Stomach smooth muscle (tissue), 2 donors: ENCODE measurements at regions not wholly inside any gene's neighbourhood (a gene's known extent, or its start where the extent isn't known, plus 50 kb on each side); places are given as distances from the start of the nearest gene placed in this dataset.

Experiments
- H3K27ac ChIP-seq: one replicate; pipeline ENCODE4 v1.7.0; 2013; ENCODE audit warnings: mild to moderate bottlenecking, low read length, inconsistent platforms
- H3K27me3 ChIP-seq, 2 donors: one replicate each; pipeline ENCODE4 v1.7.0; 2013; ENCODE audit warnings: low read length in 2 of 2; ENCODE audit not compliant: insufficient read depth in 2 of 2, control insufficient read depth in 1 of 2
- H3K36me3 ChIP-seq, 2 donors: one replicate each; pipeline ENCODE4 v1.7.0; 2013; ENCODE audit warnings: low read length in 2 of 2; ENCODE audit not compliant: control insufficient read depth in 2 of 2, insufficient read depth in 2 of 2
- H3K4me1 ChIP-seq: one replicate; pipeline ENCODE4 v1.7.0; 2013; ENCODE audit warnings: low read length; ENCODE audit not compliant: control insufficient read depth, insufficient read depth
- H3K4me3 ChIP-seq, 2 donors: one replicate each; pipeline ENCODE4 v1.7.0; 2013; ENCODE audit warnings: low read length in 2 of 2
- H3K9ac ChIP-seq, 2 donors: one replicate each; pipeline ENCODE4 v1.7.0; 2013; ENCODE audit warnings: low read length in 2 of 2, mild to moderate bottlenecking in 1 of 2
- H3K9me3 ChIP-seq, 2 donors: one replicate each; pipeline ENCODE4 v1.7.0; 2013; ENCODE audit warnings: low read length in 2 of 2; ENCODE audit not compliant: control insufficient read depth in 2 of 2
- donor health status: healthy.
- donor health status: Pancreatic carcinoma.

DNA sequence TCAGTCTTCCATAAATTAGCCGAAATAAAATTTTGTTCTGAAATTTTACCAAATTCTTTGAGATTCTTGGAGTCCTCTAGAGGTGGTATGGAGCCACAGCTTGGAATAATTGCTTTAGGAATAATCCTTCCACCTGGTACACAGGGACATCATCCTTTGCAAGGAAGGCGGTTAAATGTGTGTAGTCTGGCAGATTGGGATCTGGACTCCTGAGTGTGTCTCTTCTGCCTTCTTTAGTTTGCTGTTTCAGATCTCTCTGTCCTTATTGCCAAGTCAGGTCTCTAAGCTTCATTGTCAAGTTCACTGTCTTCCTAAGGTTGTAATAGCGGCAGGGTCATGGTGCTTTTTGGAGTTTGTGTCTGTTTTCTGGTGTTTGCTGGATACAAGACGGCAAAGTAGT, 393.9 kb upstream of the RGS6 start:
- Histone ChIP-seq H3K4me3 (no peak overlapping the region), H3K4me1 (peaks cover 3% of the 10 kb centered on the region), H3K27ac (no peak overlapping the region), H3K36me3 (no peaks in the 10 kb centered on the region), H3K9me3 (no peaks in the 10 kb centered on the region), H3K9ac (no peak overlapping the region), H3K27me3 (no peaks in the 10 kb centered on the region)

DNA sequence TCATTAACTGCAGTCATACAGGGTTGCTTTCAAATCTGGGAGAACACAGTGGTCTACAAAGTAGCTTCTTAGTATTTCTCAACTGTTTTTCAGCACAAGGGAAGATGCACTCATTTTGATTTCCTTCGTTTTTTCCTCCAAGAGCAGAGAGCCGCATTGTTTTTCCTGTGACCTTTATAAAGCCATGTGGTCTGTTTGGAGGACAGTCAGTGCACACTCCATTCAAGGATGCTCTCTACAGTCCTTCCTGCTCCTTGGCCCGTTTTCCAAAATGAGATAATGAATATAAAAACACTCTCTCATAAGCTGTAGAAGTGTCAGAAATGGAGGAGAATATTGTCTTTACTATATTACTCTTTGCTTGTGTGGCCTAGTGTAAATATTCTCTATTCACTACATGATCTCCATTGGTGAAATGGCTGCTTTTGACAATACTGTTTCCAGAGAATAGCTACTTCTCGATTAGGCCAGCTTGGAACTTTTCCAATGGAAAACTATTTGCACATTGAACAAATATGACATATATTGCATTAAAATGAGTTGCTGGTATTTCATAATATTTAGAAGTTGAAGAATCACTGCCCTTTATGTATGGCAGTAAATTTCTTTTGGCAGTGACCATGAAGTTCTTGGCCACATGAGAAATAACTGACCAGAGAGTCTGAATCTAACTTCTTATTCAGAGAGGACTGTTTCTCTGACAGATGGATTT, 393.1 kb upstream of the RGS6 start:
- Histone ChIP-seq H3K27me3 (no peaks in the 10 kb centered on the region), H3K4me1 (peaks cover 3% of the 10 kb centered on the region), H3K36me3 (no peaks in the 10 kb centered on the region), H3K9ac (no peak overlapping the region), H3K27ac (no peak overlapping the region), H3K9me3 (no peaks in the 10 kb centered on the region), H3K4me3 (no peak overlapping the region)

DNA sequence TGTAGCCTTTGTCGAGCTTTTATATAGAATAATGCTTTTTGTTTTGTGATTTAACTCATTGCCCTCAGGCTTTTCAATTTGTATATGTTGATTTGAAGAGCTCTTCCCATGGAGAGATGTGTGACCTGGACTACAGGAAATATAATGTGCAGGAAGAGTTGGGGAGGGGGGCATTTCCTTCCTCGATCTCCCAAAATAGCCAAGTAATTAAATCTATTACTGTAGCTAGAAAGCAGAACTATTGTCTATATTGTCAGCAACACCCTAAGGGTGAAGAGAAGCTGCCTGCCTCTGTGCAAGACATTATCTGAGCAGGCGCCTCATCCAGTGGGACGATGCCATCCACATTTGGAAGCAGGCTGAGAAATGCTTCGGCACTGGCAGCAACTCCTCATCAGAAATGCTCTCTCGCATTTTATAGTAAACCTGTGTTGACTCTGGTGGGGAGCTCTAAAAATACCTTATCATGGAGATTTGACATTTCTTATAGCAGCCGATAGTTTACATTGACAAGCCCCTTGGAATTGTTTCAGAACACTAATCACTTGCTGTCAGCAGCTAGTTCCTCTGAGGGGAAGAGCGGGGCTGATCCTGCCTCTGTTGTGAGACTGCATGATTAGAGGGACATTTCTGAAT, 392.5 kb upstream of the RGS6 start:
- peaks cover 3% of the 10 kb centered on the region for H3K4me1 ChIP-seq
- H3K9me3 ChIP-seq: no peaks in the 10 kb centered on the region
- peak overlapping the region in 1 of 2 donors; percentile 36 for H3K4me3 ChIP-seq
- H3K27me3 ChIP-seq: no peaks in the 10 kb centered on the region
- H3K27ac ChIP-seq: no peak overlapping the region
- H3K9ac ChIP-seq: no peak overlapping the region
- no peaks in the 10 kb centered on the region for H3K36me3 ChIP-seq

DNA sequence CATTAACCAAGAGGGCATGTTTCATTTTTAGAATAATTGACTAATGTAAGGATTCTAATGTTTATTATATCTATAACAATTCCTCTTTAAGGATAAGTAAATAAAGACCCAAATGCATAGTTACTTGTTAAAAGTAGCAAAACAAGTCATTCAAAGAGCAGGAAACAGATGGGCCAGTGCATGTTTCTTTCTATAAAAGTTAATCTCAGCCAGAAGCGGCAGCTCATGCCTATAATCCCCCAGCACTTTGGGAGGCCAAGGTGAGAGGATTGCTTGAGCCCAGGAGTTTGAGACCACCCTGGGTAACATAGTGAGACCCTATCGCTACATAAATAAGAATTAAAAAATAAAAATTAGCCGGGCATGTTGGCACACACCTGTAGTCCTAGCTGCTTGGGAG, 391.0 kb upstream of the RGS6 start:
- Histone ChIP-seq H3K4me3 (no peak overlapping the region), H3K9ac (no peak overlapping the region), H3K27me3 (no peaks in the 10 kb centered on the region), H3K27ac (no peak overlapping the region), H3K36me3 (no peaks in the 10 kb centered on the region), H3K9me3 (no peaks in the 10 kb centered on the region), H3K4me1 (peaks cover 3% of the 10 kb centered on the region)

DNA sequence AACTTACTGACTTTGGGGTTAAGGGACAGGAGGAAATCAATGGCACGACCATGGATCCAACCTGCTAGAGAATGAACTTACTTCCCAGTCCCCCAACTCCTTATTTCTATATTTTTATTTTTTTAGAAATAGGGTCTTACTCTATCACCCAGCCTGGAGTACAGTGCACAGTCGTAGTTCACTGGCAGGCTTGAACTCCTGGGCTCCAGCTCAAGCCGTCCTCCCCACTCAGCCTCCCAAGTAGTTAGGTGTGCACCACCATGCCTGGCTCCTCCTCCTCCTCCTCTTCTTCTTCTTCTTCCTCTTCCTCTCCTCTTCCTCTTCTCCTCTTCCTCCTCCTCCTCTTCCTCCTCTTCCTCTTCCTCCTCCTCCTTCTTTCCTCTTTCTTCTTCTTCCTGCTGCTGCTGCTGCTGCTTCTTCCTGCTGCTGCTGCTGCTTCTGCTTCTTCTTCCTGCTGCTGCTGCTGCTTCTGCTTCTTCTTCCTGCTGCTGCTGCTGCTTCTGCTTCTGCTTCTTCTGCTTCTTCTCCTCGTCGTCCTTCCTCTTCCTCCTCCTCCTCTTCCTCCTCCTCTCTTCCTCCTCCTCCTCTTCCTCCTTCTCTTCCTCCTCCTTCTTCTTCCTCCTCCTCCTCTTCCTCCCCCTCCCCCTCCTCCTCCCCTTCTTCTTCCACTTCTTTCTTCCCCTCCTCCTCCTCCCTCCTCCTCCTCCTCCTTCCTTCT, 390.1 kb upstream of the RGS6 start:
- H3K27me3 ChIP-seq: no peaks in the 10 kb centered on the region
- no peak overlapping the region for H3K4me3 ChIP-seq
- no peaks in the 10 kb centered on the region for H3K9me3 ChIP-seq
- peaks cover 3% of the 10 kb centered on the region for H3K4me1 ChIP-seq
- H3K36me3 ChIP-seq: no peaks in the 10 kb centered on the region
- no peak overlapping the region for H3K27ac ChIP-seq
- no peak overlapping the region for H3K9ac ChIP-seq

DNA sequence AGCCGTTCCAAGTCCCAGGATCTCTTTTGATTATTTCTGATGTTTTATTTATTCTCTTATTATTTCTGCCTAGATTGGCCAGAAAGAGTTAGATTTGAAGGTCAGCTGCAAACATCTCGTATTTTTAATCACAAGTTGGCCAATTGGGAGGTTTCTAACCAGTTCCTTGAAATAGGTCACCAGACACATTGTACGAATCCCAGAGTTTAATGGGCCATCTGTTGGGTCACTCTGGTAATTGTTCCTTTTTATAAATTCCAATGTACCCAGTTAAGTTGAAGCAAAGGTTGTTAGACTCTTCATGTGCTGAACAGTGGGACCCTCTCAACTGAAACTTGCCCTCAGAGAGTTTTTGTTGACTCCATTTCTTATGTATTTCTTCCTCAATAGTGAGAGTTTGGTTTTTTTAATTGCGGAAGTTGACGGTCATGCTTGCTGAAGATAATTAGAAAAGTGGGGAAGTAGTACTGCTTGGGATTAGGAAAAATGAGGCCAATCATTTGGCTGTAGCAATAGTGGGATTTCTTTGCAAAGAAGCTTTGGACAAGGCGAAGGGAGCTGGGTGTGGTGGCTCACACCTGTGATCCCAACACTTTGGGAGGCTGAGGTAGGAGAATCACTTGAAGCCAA, 382.7 kb upstream of the RGS6 start:
- Histone ChIP-seq H3K27me3 (no peaks in the 10 kb centered on the region), H3K36me3 (no peaks in the 10 kb centered on the region), H3K4me3 (no peak overlapping the region), H3K27ac (no peak overlapping the region), H3K9ac (no peak overlapping the region), H3K4me1 (no peaks in the 10 kb centered on the region), H3K9me3 (no peaks in the 10 kb centered on the region)

DNA sequence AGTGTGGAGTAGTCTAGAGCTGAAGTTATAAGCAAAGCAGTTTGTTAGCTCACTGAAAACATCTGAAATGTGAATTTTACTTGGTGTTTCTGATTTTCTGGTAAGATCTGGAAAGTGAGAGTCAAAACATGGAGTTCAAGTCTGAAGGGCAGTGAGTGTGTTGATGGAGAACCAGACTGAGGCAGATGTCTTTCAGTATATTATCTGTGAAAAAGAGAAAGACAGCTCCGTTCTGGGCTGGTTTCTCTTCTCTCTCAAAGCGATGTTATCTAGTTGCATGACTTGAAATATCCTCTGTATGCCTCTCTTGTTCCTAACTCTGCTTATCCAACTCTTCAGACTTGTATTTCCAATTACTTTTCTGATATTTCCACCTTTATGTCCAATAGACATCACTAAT, 381.9 kb upstream of the RGS6 start:
- Histone ChIP-seq H3K4me1 (no peaks in the 10 kb centered on the region), H3K27me3 (no peaks in the 10 kb centered on the region), H3K36me3 (no peaks in the 10 kb centered on the region), H3K4me3 (no peak overlapping the region), H3K9ac (no peak overlapping the region), H3K9me3 (no peaks in the 10 kb centered on the region), H3K27ac (no peak overlapping the region)

DNA sequence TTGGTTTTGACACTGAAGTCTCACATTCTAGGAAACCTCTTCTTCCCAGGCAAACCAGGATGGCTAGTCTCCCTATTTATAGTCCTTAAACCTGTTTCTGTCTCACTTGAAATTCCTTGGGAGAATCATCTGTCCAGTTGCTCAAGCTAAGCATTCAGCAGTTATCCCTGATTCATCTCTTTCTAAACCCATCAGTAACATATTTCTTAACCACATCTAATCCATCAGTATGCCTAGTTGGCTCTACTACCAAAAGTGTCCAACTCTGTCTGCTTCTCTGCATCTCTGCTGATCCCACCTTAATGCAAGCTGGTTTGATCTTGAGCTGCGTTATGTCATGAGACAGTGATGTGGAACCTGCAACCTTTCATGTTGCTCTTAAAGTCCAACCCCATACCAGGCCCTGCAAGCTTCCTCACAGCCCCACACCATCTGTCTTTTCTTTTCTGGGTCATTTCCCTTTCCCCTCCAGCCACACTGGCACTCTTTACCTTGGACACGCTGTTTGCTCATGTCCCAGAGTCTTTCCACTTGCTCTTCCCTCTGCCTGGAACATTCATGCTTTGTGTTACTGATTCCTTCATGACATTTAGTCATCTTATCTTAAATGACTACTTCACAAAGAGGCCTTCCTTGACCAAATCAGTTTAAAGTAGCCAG, 380.8 kb upstream of the RGS6 start:
- Histone ChIP-seq H3K4me1 (no peaks in the 10 kb centered on the region), H3K4me3 (no peak overlapping the region), H3K27me3 (no peaks in the 10 kb centered on the region), H3K36me3 (no peaks in the 10 kb centered on the region), H3K27ac (no peak overlapping the region), H3K9ac (no peak overlapping the region), H3K9me3 (no peaks in the 10 kb centered on the region)

DNA sequence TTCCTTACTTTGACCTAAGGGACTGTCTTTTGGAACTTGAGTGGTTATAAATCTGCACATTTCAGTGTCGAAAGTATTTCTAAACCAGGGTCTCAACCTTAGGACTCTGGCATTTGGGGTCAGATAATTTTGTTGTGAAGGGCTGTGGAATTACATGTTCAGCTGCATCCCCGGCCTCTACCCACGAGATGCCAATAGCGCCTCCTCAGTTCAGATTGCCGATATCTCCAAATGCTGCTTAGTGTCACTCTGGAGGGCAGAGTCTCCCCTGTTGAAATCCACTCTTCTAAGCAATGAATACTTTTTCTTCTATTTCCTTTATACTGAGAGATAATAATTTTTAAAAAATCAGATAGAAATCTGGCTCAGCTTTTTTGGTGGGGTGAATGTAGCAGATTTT, 379.4 kb upstream of the RGS6 start:
- Histone ChIP-seq H3K36me3 (no peaks in the 10 kb centered on the region), H3K9me3 (no peaks in the 10 kb centered on the region), H3K9ac (no peak overlapping the region), H3K4me1 (no peaks in the 10 kb centered on the region), H3K27ac (no peak overlapping the region), H3K27me3 (no peaks in the 10 kb centered on the region), H3K4me3 (no peak overlapping the region)

DNA sequence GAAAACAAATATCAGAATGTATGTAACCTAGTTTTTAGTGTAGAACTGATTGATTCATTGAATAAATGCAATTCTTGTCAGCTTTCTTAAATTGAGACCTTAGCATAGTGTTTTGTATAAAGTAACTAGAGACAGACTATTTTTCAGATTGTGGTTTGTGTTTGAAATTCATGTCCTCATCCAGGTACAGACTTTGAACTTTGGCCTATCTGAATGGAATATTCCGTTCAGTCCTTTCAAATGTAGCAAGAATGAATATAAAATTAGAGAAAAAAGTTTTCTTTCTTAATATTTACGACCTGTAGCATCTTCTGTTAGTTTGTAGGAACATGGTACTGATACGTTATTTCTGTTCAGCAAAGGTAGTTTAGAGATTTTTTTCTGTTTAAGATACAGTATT, 378.4 kb upstream of the RGS6 start:
- no peaks in the 10 kb centered on the region for H3K27me3 ChIP-seq
- H3K4me3 ChIP-seq: no peak overlapping the region
- no peak overlapping the region for H3K27ac ChIP-seq
- H3K4me1 ChIP-seq: no peaks in the 10 kb centered on the region
- no peaks in the 10 kb centered on the region for H3K9me3 ChIP-seq
- no peaks in the 10 kb centered on the region for H3K36me3 ChIP-seq
- no peak overlapping the region for H3K9ac ChIP-seq
